ENCODE measurements at regions not wholly inside any gene's neighbourhood (a gene's known extent, or its start where the extent isn't known, plus 50 kb on each side); places are given as distances from the start of the nearest gene placed in this dataset.
"Not testable (repeated sequence)": the region's sequence is repeated elsewhere in the genome, so short reads cannot be mapped to it uniquely, and the experiment has no call there.

- no peak for DNase-seq (ENCODE audit: low read depth in 2 of 3, low spot score in 2 of 3)
Observed at GRCh38 chr13:44853641-44854040, 135.6 kb downstream of the NUFIP1 start.

- no peak for DNase-seq (ENCODE audit: low read depth in 2 of 3, low spot score in 2 of 3)
Observed at GRCh38 chr13:44848920-44849676, 140.2 kb downstream of the NUFIP1 start.

- not testable (repeated sequence) for DNase-seq (ENCODE audit: low read depth in 2 of 3, low spot score in 2 of 3)
Observed at GRCh38 chr13:44845281-44846058, 143.8 kb downstream of the NUFIP1 start.

- DNase-seq (ENCODE audit: low read depth in 2 of 3, low spot score in 2 of 3) = no peak
Observed at GRCh38 chr13:44844786-44845185, 144.5 kb downstream of the NUFIP1 start.

GRCh38 chr13:44843403-44843802 lies 145.9 kb downstream of the NUFIP1 start:
- peak in 2 of 3 donors; percentile 14 to 47 for DNase-seq (ENCODE audit: low read depth in 2 of 3, low spot score in 2 of 3)

- DNase-seq (ENCODE audit: low read depth in 2 of 3, low spot score in 2 of 3) = peak in 2 of 3 donors; percentile 3 to 8
Observed at GRCh38 chr13:44842158-44842557, 147.1 kb downstream of the NUFIP1 start.

- no peak for DNase-seq (ENCODE audit: low read depth in 2 of 3, low spot score in 2 of 3)
Observed at GRCh38 chr13:44840131-44840530, 149.1 kb downstream of the NUFIP1 start.

GRCh38 chr13:44837250-44837649 lies 152.0 kb downstream of the NUFIP1 start:
- no peak for DNase-seq (ENCODE audit: low read depth in 2 of 3, low spot score in 2 of 3)

GRCh38 chr13:44834404-44834803 lies 154.9 kb downstream of the NUFIP1 start:
- no peak for DNase-seq (ENCODE audit: low read depth in 2 of 3, low spot score in 2 of 3)

GRCh38 chr13:44833626-44834025 lies 155.6 kb downstream of the NUFIP1 start:
- no peak for DNase-seq (ENCODE audit: low read depth in 2 of 3, low spot score in 2 of 3)

GRCh38 chr13:44833139-44833538 lies 156.1 kb downstream of the NUFIP1 start:
- no peak for DNase-seq (ENCODE audit: low read depth in 2 of 3, low spot score in 2 of 3)

GRCh38 chr13:44826591-44827350 lies 162.5 kb downstream of the NUFIP1 start:
- DNase-seq (ENCODE audit: low read depth in 2 of 3, low spot score in 2 of 3) = no peak

GRCh38 chr13:44825953-44826352 lies 163.3 kb downstream of the NUFIP1 start:
- DNase-seq (ENCODE audit: low read depth in 2 of 3, low spot score in 2 of 3) = no peak

GRCh38 chr13:44823555-44823954 lies 165.7 kb downstream of the NUFIP1 start:
- DNase-seq (ENCODE audit: low read depth in 2 of 3, low spot score in 2 of 3) = not testable (repeated sequence)

GRCh38 chr13:44822291-44822690 lies 167.0 kb downstream of the NUFIP1 start:
- no peak for DNase-seq (ENCODE audit: low read depth in 2 of 3, low spot score in 2 of 3)

- DNase-seq (ENCODE audit: low read depth in 2 of 3, low spot score in 2 of 3) = no peak
Observed at GRCh38 chr13:44819772-44820171, 169.5 kb downstream of the NUFIP1 start.

- peak in 2 of 3 donors; percentile 18 to 29 for DNase-seq (ENCODE audit: low read depth in 2 of 3, low spot score in 2 of 3)
Observed at GRCh38 chr13:44819245-44819644, 170.0 kb downstream of the NUFIP1 start.

GRCh38 chr13:44818428-44818827 lies 170.8 kb downstream of the NUFIP1 start:
- DNase-seq (ENCODE audit: low read depth in 2 of 3, low spot score in 2 of 3) = peak in 2 of 3 donors; percentile 18 to 41

- DNase-seq (ENCODE audit: low read depth in 2 of 3, low spot score in 2 of 3) = no peak
Observed at GRCh38 chr13:44818016-44818415, 171.3 kb downstream of the NUFIP1 start.

GRCh38 chr13:44817131-44817671 lies 172.1 kb downstream of the NUFIP1 start:
- DNase-seq (ENCODE audit: low read depth in 2 of 3, low spot score in 2 of 3) = no peak

- no peak for DNase-seq (ENCODE audit: low read depth in 2 of 3, low spot score in 2 of 3)
Observed at GRCh38 chr13:44816701-44817100, 172.6 kb downstream of the NUFIP1 start.
